Vagina (tissue), 2 donors: ENCODE measurements at regions not wholly inside any gene's neighbourhood (a gene's known extent, or its start where the extent isn't known, plus 50 kb on each side); places are given as distances from the start of the nearest gene placed in this dataset.
"Not testable (repeated sequence)": the region's sequence is repeated elsewhere in the genome, so short reads cannot be mapped to it uniquely, and the experiment has no call there.

Experiments
- DNase-seq, 2 donors: peaks; one replicate each; pipeline ENCODE4 v3.0.0-alpha.2; 2017; ENCODE audit errors: extremely low spot score in 2 of 2
- H3K27ac ChIP-seq: fragments of 200-600 bp; sonication (generic); one replicate; pipeline ENCODE4 v1.5.1; 2019
- H3K27me3 ChIP-seq: fragments of 200-600 bp; sonication (generic); one replicate; pipeline ENCODE4 v1.5.1; 2019
- H3K36me3 ChIP-seq, 2 donors: fragments of 200-600 bp; sonication (generic); one replicate each; pipeline ENCODE4 v1.5.1; 2017 to 2019
- H3K4me1 ChIP-seq: fragments of 200-600 bp; sonication (generic); one replicate; pipeline ENCODE4 v1.5.1; 2019
- H3K4me3 ChIP-seq, 2 donors: fragments of 200-600 bp; sonication (generic); 1 replicate in 1 of 2; 2 replicates in 1 of 2; pipeline ENCODE4 v1.5.1; 2016 to 2019
- H3K9me3 ChIP-seq: fragments of 200-600 bp; sonication (generic); one replicate; pipeline ENCODE4 v1.5.1; 2019
- CTCF ChIP-seq, 3 experiments: fragments of 450-650 bp in 2 of 3; fragments of 200-600 bp in 1 of 3; sonication (generic) in 1 of 3; IDR thresholded peaks; one replicate each; pipeline ENCODE4 v1.5.1; 2017 to 2019; ENCODE audit warnings: antibody characterized with exemption in 3 of 3, mild to moderate bottlenecking in 2 of 3, moderate library complexity in 2 of 3
- POLR2A ChIP-seq, 2 donors: fragments of 450-650 bp; IDR thresholded peaks; one replicate each; pipeline ENCODE4 v1.6.1; 2017; ENCODE audit warnings: antibody characterized with exemption in 2 of 2, mild to moderate bottlenecking in 2 of 2, moderate library complexity in 2 of 2
- POLR2AphosphoS5 ChIP-seq, 2 donors: sonication (generic); formaldehyde crosslinking; IDR thresholded peaks; one replicate each; pipeline ENCODE4 v1.9.0; 2017; ENCODE audit warnings: antibody characterized with exemption in 2 of 2, mild to moderate bottlenecking in 2 of 2, low read depth in 1 of 2; ENCODE audit not compliant: insufficient read depth in 1 of 2
- intact Hi-C: fragments of 100-400 bp; cut with DNase I; formaldehyde crosslinking; loops from one replicate; pipeline ENCODE4 v1.15.1; 2023

DNA sequence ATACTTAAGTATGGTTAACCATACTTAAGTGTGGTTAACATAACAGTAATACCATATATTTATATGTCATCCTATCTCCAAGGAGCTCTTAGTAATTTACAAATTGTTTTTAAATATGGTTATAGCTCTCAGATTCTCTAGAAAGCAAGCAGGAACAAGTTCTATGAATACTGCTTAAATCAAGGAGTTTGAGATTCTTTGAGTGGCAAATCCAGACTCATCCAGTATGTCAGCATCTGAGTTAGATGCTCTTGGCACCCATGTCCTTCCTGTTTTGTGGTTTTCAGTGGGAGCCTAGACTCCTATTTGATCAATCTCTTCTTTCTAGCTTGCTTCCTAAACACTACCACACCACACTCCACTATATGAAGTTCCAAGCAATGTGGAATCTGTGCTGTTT lies 114.7 kb upstream of the GDNF start:
- no peak for TF ChIP-seq CTCF (IDR thresholded peaks at IDR 0.05)
- TF ChIP-seq POLR2AphosphoS5 (IDR thresholded peaks at IDR 0.05; ENCODE audit: insufficient read depth in 1 of 2, low read depth in 1 of 2): no peak
- no peak for TF ChIP-seq POLR2A (IDR thresholded peaks at IDR 0.05)
- Histone ChIP-seq H3K4me3 (no peak overlapping the region), H3K27me3 (no peaks in the 10 kb centered on the region), H3K27ac (no peak overlapping the region), H3K4me1 (no peaks in the 10 kb centered on the region), H3K36me3 (no peaks in the 10 kb centered on the region), H3K9me3 (no peaks in the 10 kb centered on the region)
- intact Hi-C loops: no loop called here
- DNase-seq: no peak

DNA sequence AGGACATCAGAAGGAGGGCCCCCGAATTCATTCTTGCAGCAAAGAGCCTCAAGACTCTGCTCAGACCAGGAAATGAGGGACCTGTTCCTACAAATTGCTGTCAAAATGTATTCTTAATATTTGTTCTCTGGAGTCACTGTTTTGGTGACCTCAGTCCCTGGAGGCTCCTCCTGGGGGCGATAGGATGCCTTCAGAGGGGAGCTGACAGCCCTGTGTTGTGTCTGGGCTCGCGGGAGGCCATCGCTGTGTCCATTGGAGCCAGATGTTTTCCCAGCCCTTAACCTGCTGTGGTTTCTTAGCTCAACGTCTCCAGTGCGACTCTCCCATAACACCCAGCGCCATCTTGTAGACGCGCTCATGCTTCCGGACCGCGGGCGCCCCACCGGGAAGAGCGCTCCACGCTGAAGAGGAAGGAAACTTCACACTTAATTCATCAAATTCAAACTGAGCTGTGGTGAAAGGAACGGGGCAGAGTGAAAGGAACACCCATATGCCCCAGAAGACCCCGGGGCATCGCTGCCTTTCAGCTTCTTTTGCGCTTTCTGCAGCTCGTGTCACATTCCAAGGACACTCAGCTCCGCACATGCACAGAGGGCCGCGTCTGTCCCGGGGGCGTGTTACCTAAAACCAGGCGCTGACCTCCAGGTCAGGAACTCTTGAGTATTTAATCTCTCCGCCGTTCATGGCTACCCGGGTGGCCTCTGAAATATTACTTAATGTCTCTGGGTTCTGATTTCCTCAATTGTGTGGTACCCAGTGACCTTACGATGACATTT lies 112.3 kb upstream of the GDNF start:
- TF ChIP-seq POLR2AphosphoS5 (IDR thresholded peaks at IDR 0.05; ENCODE audit: insufficient read depth in 1 of 2, low read depth in 1 of 2) (no peak), POLR2A (IDR thresholded peaks at IDR 0.05) (no peak), CTCF (IDR thresholded peaks at IDR 0.05) (no peak)
- Histone ChIP-seq H3K4me1 (no peaks in the 10 kb centered on the region), H3K27me3 (no peaks in the 10 kb centered on the region), H3K4me3 (no peak overlapping the region), H3K27ac (no peak overlapping the region), H3K36me3 (no peaks in the 10 kb centered on the region), H3K9me3 (no peaks in the 10 kb centered on the region)
- intact Hi-C loops: no loop called here
- no peak for DNase-seq

DNA sequence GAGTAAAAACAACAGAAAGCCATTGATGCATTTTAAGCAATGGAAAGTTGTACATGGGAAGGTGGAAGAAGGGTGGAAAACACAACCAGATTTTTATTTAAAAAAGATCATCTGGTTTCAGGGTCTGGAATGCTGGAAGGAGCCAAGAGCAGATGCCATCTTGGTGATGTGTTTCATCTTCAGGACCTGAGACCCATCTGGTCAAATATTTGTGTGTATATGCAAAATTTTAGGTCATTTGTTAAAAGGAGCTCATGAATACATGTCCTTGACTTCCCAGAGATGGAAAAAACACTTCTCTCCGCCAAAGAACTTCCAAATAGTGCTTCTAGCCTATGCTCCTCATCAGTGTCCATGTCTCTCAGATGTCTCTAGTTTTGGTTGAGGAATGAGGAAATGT lies 110.6 kb upstream of the GDNF start:
- Histone ChIP-seq H3K27ac (no peak overlapping the region), H3K27me3 (no peaks in the 10 kb centered on the region), H3K9me3 (no peaks in the 10 kb centered on the region), H3K4me1 (no peaks in the 10 kb centered on the region), H3K36me3 (no peaks in the 10 kb centered on the region), H3K4me3 (no peak overlapping the region)
- intact Hi-C loops: no loop called here
- TF ChIP-seq CTCF (IDR thresholded peaks at IDR 0.05) (no peak), POLR2AphosphoS5 (IDR thresholded peaks at IDR 0.05; ENCODE audit: insufficient read depth in 1 of 2, low read depth in 1 of 2) (no peak), POLR2A (IDR thresholded peaks at IDR 0.05) (no peak)
- DNase-seq: no peak

DNA sequence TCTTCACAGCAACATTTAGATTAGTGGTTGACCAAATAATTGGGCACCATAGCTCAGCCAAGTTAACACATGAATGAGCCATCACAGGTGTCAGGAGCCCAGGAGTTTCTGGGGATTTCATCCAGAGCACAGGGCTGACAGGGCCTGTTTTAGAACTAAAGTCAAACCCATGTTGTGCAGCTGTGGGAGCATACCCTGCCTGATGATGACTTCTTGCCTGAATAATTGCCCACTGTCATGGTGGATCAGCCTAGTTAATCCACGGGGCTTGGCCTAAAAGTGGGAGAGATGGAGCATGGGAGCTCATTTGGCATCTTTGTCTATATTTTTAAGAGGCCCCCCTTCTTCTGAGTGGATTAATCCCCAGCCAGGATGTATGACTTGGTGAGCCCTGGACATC lies 105.6 kb upstream of the GDNF start:
- no peak for TF ChIP-seq POLR2A (IDR thresholded peaks at IDR 0.05)
- no peak for TF ChIP-seq CTCF (IDR thresholded peaks at IDR 0.05)
- TF ChIP-seq POLR2AphosphoS5 (IDR thresholded peaks at IDR 0.05; ENCODE audit: insufficient read depth in 1 of 2, low read depth in 1 of 2): no peak
- Histone ChIP-seq H3K36me3 (no peaks in the 10 kb centered on the region), H3K27me3 (no peaks in the 10 kb centered on the region), H3K4me3 (no peak overlapping the region), H3K9me3 (no peaks in the 10 kb centered on the region), H3K27ac (no peak overlapping the region), H3K4me1 (no peaks in the 10 kb centered on the region)
- DNase-seq: no peak
- intact Hi-C loops: no loop called here

GRCh38 chr5:37943136-37943535 lies 103.3 kb upstream of the GDNF start:
- H3K27me3 ChIP-seq, H3K36me3 ChIP-seq, H3K9me3 ChIP-seq, H3K4me3 ChIP-seq, H3K27ac ChIP-seq, H3K4me1 ChIP-seq, intact Hi-C loops, DNase-seq: not testable (repeated sequence)
